SH-SY5Y (cell line): ENCODE measurements at regions not wholly inside any gene's neighbourhood (a gene's known extent, or its start where the extent isn't known, plus 50 kb on each side); places are given as distances from the start of the nearest gene placed in this dataset.

Source experiments
- GATA2 ChIP-seq: IDR thresholded peaks from 2 replicates; pipeline ENCODE4 v1.6.1; 2011; ENCODE audit warnings: mild to moderate bottlenecking, low read depth, low read length
- GATA3 ChIP-seq: IDR thresholded peaks from 2 replicates; pipeline ENCODE4 v1.6.1; 2011; ENCODE audit warnings: low read depth, mild to moderate bottlenecking, low read length, moderate library complexity

- TF ChIP-seq GATA2 = no peak
- no peak for TF ChIP-seq GATA3
Measured at GRCh38 chr10:107356396-107356795, 191.9 kb upstream of the SORCS1 start.
